Kidney (tissue), 13 donors: ENCODE measurements at regions not wholly inside any gene's neighbourhood (a gene's known extent, or its start where the extent isn't known, plus 50 kb on each side); places are given as distances from the start of the nearest gene placed in this dataset.

Source experiments
- DNase-seq, 5 donors: peaks; one replicate each; pipeline ENCODE4 v3.0.0-alpha.2; 2013 to 2020
- FAIRE-seq: peaks from 2 replicates; lab custom pipeline; 2012; peaks lifted over from hg19 to GRCh38; lab: Jason Lieb, UNC
- H3K27ac ChIP-seq, 2 donors: one replicate each; pipeline ENCODE4 v1.7.0; 2013; ENCODE audit warnings: low read depth in 2 of 2, low read length in 2 of 2, inconsistent platforms in 1 of 2
- H3K27me3 ChIP-seq: one replicate; pipeline ENCODE4 v1.7.1; 2013; ENCODE audit warnings: low read length, inconsistent platforms; ENCODE audit not compliant: control insufficient read depth, insufficient read depth
- H3K36me3 ChIP-seq, 3 donors: one replicate each; pipeline versions ENCODE4 v1.7.0 to v1.7.1; 2013; ENCODE audit warnings: low read length in 3 of 3, control low read depth in 1 of 3, inconsistent platforms in 1 of 3; ENCODE audit not compliant: insufficient read depth in 3 of 3, control insufficient read depth in 2 of 3
- H3K4me1 ChIP-seq, 3 donors: one replicate each; pipeline versions ENCODE4 v1.7.0 to v1.7.1; 2013; ENCODE audit warnings: low read length in 3 of 3, inconsistent platforms in 1 of 3, low read depth in 1 of 3; ENCODE audit not compliant: control insufficient read depth in 2 of 3, insufficient read depth in 2 of 3
- H3K4me3 ChIP-seq, 3 donors: one replicate each; pipeline versions ENCODE4 v1.7.0 to v1.8.1; 2013; ENCODE audit warnings: low read length in 3 of 3, control low read depth in 1 of 3, inconsistent platforms in 1 of 3
- H3K9ac ChIP-seq, 3 donors: one replicate each; pipeline versions ENCODE4 v1.7.0 to v1.7.1; 2013; ENCODE audit warnings: low read length in 3 of 3, control low read depth in 1 of 3, inconsistent platforms in 1 of 3
- H3K9me3 ChIP-seq, 3 donors: one replicate each; pipeline versions ENCODE4 v1.7.0 to v1.7.1; 2013; ENCODE audit warnings: low read length in 3 of 3, control low read depth in 1 of 3, inconsistent platforms in 1 of 3; ENCODE audit not compliant: control insufficient read depth in 2 of 3, insufficient read depth in 1 of 3
- intact Hi-C: fragments of 100-400 bp; cut with DNase I; formaldehyde crosslinking; loops from one replicate; pipeline ENCODE4 v1.11.1; 2022
- TF ChIP-seq, protein P1 (sequence below): IDR thresholded peaks from 3 replicates; pipeline ENCODE4 v1.5.1; 2012; ENCODE audit warnings: mild to moderate bottlenecking, moderate library complexity, borderline replicate concordance; ENCODE audit not compliant: insufficient read depth; ENCODE audit errors: extremely low read depth
- donor health status: control.
- donor health status: control.
- donor health status: control.
- donor health status: control.
- donor health status: control.
- donor health status: DM: yes; HTN: yes; CAD: no.
- donor health status: Normal renal cell carcinoma (clear cell type).

DNA sequence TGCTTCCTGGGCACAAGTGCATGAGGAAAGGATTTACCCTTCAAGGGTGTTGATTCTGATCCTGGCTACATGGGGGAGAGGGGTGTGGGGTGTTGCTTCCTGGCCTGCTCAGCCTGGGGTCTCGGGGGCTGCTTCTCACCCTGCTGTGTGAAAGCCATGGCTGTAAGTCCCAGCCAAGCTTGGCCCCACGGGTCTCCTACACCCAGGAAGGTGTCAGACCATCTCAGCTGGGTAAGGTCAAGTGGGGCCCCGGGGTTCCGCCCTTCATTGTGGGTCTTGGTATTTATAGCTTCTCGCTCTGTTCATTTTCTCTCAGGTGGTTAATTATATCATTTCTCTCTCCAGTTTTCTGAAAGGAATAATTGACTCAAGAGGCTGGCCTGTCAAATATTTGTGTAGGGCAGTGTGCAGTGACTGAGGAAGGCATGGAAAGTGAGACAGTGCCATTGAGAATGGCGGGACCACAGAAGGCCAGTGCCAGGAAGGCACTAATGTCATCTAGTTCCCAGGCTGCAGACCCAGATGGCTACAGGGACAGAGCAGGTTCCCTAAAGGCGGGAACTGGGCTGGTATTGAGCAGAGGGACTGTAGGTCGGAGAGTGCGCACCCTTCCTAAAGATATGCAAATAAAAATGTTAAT, 126.0 kb downstream of the FOXD1 start:
- FAIRE-seq (no peak), DNase-seq (peak in 1 of 5 donors; percentile 53)
- Histone ChIP-seq H3K27me3 (no peaks in the 10 kb centered on the region), H3K9me3 (no peaks in the 10 kb centered on the region), H3K27ac (no peak overlapping the region), H3K4me3 (no peak overlapping the region), H3K36me3 (no peaks in the 10 kb centered on the region), H3K9ac (no peak overlapping the region), H3K4me1 (no peaks in the 10 kb centered on the region)
- TF ChIP-seq, protein P1, sequence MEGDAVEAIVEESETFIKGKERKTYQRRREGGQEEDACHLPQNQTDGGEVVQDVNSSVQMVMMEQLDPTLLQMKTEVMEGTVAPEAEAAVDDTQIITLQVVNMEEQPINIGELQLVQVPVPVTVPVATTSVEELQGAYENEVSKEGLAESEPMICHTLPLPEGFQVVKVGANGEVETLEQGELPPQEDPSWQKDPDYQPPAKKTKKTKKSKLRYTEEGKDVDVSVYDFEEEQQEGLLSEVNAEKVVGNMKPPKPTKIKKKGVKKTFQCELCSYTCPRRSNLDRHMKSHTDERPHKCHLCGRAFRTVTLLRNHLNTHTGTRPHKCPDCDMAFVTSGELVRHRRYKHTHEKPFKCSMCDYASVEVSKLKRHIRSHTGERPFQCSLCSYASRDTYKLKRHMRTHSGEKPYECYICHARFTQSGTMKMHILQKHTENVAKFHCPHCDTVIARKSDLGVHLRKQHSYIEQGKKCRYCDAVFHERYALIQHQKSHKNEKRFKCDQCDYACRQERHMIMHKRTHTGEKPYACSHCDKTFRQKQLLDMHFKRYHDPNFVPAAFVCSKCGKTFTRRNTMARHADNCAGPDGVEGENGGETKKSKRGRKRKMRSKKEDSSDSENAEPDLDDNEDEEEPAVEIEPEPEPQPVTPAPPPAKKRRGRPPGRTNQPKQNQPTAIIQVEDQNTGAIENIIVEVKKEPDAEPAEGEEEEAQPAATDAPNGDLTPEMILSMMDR: no peak
- intact Hi-C loops: no loop called here

DNA sequence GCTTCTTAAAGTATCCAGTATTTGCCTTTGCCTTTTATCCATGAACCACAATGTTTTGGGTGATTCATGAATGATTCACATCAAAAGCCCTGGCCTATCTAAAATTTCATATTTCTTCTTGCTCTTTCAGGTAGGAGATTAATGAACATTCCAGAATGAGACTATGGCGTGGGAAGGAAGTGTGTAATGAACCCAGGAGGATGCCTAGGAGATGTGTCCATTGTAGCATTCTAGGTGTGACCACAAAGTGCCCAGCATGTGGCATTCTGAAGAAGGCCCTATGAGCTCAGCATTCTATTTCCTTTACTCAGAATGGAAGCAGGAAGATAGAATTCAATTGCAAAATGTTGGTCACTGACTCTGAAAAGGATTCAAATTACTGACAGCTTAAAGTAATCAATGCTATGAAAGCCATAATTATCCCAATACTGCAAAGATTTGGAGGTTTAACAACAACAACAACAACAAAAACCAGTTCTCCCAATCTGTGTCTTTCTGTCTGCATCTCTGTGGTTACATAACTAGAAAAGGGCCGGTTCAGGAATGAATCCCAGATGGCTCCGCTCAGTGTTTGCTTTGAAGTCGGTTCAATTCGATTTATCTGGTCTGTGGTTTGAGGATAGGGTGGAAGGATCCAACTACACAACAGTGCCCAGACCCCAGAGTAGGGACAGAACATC, 126.7 kb downstream of the FOXD1 start:
- Histone ChIP-seq H3K9me3 (no peaks in the 10 kb centered on the region), H3K27ac (no peak overlapping the region), H3K27me3 (no peaks in the 10 kb centered on the region), H3K9ac (no peak overlapping the region), H3K4me1 (no peaks in the 10 kb centered on the region), H3K4me3 (no peak overlapping the region), H3K36me3 (no peaks in the 10 kb centered on the region)
- FAIRE-seq: no peak
- peak in 1 of 5 donors; percentile 42 for DNase-seq
- intact Hi-C loops: no loop called here
- TF ChIP-seq, protein P1: no peak

DNA sequence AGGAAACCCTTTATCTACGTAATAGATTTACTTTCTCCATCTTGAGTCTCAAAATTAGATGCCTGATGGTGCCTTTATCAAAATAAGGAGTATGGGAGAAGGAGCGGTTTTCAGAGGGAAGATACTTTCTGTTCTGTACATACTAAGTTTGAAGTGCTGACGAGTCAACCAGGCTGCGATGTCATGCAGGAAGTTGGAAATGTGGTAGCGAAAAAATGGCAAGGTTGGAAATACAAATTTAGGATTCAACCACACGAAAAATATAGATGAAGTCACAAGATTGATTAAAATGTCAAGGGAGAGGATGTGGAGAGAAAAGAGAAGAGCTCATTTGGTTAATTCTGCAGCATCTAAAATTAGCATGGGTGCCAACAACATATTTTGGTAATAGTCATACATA, 129.5 kb downstream of the FOXD1 start:
- DNase-seq (no peak), FAIRE-seq (no peak)
- intact Hi-C loops: no loop called here
- Histone ChIP-seq H3K9me3 (no peaks in the 10 kb centered on the region), H3K4me1 (no peaks in the 10 kb centered on the region), H3K9ac (no peak overlapping the region), H3K4me3 (no peak overlapping the region), H3K27ac (no peak overlapping the region), H3K36me3 (no peaks in the 10 kb centered on the region), H3K27me3 (no peaks in the 10 kb centered on the region)
- TF ChIP-seq, protein P1: no peak
